KG1 (cell line): ENCODE measurements at regions not wholly inside any gene's neighbourhood (a gene's known extent, or its start where the extent isn't known, plus 50 kb on each side); places are given as distances from the start of the nearest gene placed in this dataset.
"Not testable (repeated sequence)": the region's sequence is repeated elsewhere in the genome, so short reads cannot be mapped to it uniquely, and the experiment has no call there.

Source experiments
- DNase-seq: peaks from one replicate; lab custom pipeline; 2025; lab: John Stamatoyannopoulos, UW

- not testable (repeated sequence) for DNase-seq
These were observed 128.7 kb upstream of the TSC22D1 start for GRCh38 chr13:44704811-44705210.

GRCh38 chr13:44703371-44703770, 127.2 kb upstream of the TSC22D1 start:
- no peak for DNase-seq

GRCh38 chr13:44698066-44698465, 121.9 kb upstream of the TSC22D1 start:
- no peak for DNase-seq

GRCh38 chr13:44697058-44697457, 120.9 kb upstream of the TSC22D1 start:
- no peak for DNase-seq

- DNase-seq, result no peak
These were observed 119.4 kb upstream of the TSC22D1 start for GRCh38 chr13:44695520-44695919.

- DNase-seq, result no peak
These were observed 118.7 kb upstream of the TSC22D1 start for GRCh38 chr13:44694842-44695241.

GRCh38 chr13:44694291-44694690, 118.2 kb upstream of the TSC22D1 start:
- DNase-seq, result no peak

- DNase-seq, result no peak
These were observed 117.1 kb upstream of the TSC22D1 start for GRCh38 chr13:44693156-44693764.

GRCh38 chr13:44692173-44692713, 116.1 kb upstream of the TSC22D1 start:
- DNase-seq, result no peak

- no peak for DNase-seq
These were observed 114.2 kb upstream of the TSC22D1 start for GRCh38 chr13:44690376-44690775.

GRCh38 chr13:44688652-44689051, 112.5 kb upstream of the TSC22D1 start:
- no peak for DNase-seq

GRCh38 chr13:44686531-44686934, 110.4 kb upstream of the TSC22D1 start:
- DNase-seq, result no peak

GRCh38 chr13:44685641-44686040, 109.5 kb upstream of the TSC22D1 start:
- no peak for DNase-seq

GRCh38 chr13:44682416-44682815, 106.3 kb upstream of the TSC22D1 start:
- DNase-seq, result not testable (repeated sequence)

GRCh38 chr13:44680746-44681355, 104.7 kb upstream of the TSC22D1 start:
- no peak for DNase-seq

GRCh38 chr13:44679597-44679996, 103.5 kb upstream of the TSC22D1 start:
- DNase-seq, result no peak

- no peak for DNase-seq
These were observed 102.1 kb upstream of the TSC22D1 start for GRCh38 chr13:44678197-44678596.

GRCh38 chr13:44676534-44676933, 100.4 kb upstream of the TSC22D1 start:
- no peak for DNase-seq

- no peak for DNase-seq
These were observed 93.4 kb upstream of the TSC22D1 start for GRCh38 chr13:44669534-44669933.

GRCh38 chr13:44668688-44669087, 92.6 kb upstream of the TSC22D1 start:
- DNase-seq, result no peak

- DNase-seq, result no peak
These were observed 91.8 kb upstream of the TSC22D1 start for GRCh38 chr13:44667943-44668342.

- not testable (repeated sequence) for DNase-seq
These were observed 90.4 kb upstream of the TSC22D1 start for GRCh38 chr13:44666538-44666937.

GRCh38 chr13:44664308-44664707, 88.2 kb upstream of the TSC22D1 start:
- no peak for DNase-seq

GRCh38 chr13:44662515-44662914, 86.4 kb upstream of the TSC22D1 start:
- DNase-seq, result no peak
